Natural killer cell (primary cell): ENCODE measurements at regions not wholly inside any gene's neighbourhood (a gene's known extent, or its start where the extent isn't known, plus 50 kb on each side); places are given as distances from the start of the nearest gene placed in this dataset.

Experiments
- ATAC-seq, 3 donors: fragments of 150-1000 bp in 2 of 3; fragments of 200-7000 bp in 1 of 3; cut with Tn5 transposase; 1 replicate in 1 of 3; 2 replicates in 2 of 3; pipeline ENCODE4 v1.10.0; 2021; ENCODE audit warnings: mild to moderate bottlenecking in 2 of 3, moderate library complexity in 2 of 3
- DNase-seq, 2 donors: peaks; one replicate each; pipeline versions ENCODE4 v3.0.0 to v3.0.0-alpha.2; 2013 to 2021; ENCODE audit warnings: mixed read lengths in 1 of 2
- H3K27ac ChIP-seq: one replicate; pipeline ENCODE4 v1.5.1; 2013; ENCODE audit warnings: mild to moderate bottlenecking, low read length
- H3K27me3 ChIP-seq: one replicate; pipeline ENCODE4 v1.6.1; 2013; ENCODE audit warnings: low read length; ENCODE audit not compliant: control insufficient read depth, insufficient read depth
- H3K36me3 ChIP-seq: one replicate; pipeline ENCODE4 v1.6.1; 2013; ENCODE audit warnings: low read length; ENCODE audit not compliant: control insufficient read depth, insufficient read depth
- H3K4me1 ChIP-seq: one replicate; pipeline ENCODE4 v1.6.1; 2013; ENCODE audit warnings: low read length; ENCODE audit not compliant: control insufficient read depth, insufficient read depth
- H3K4me3 ChIP-seq: one replicate; pipeline ENCODE4 v1.5.1; 2013; ENCODE audit warnings: low read length
- H3K9me3 ChIP-seq: one replicate; pipeline ENCODE4 v1.6.1; 2013; ENCODE audit warnings: low read length; ENCODE audit not compliant: control insufficient read depth, insufficient read depth
- H3K27ac Mint-ChIP-seq, 2 donors: one replicate each; pipeline ENCODE4 v1.8.0; 2022; ENCODE audit warnings: mild to moderate bottlenecking in 2 of 2, mixed read lengths in 2 of 2, moderate library complexity in 1 of 2
- H3K27me3 Mint-ChIP-seq, 2 donors: one replicate each; pipeline ENCODE4 v1.8.0; 2022; ENCODE audit warnings: low read depth in 2 of 2, mixed read lengths in 2 of 2
- H3K36me3 Mint-ChIP-seq: one replicate; pipeline ENCODE4 v1.8.0; 2022; ENCODE audit warnings: mixed read lengths
- H3K4me1 Mint-ChIP-seq, 2 donors: one replicate each; pipeline ENCODE4 v1.8.0; 2022; ENCODE audit warnings: mixed read lengths in 2 of 2
- H3K4me3 Mint-ChIP-seq: one replicate; pipeline ENCODE4 v1.8.0; 2022; ENCODE audit warnings: mild to moderate bottlenecking, moderate library complexity, mixed read lengths
- H3K9me3 Mint-ChIP-seq, 2 donors: one replicate each; pipeline ENCODE4 v1.8.0; 2022; ENCODE audit warnings: mixed read lengths in 2 of 2
- CTCF ChIP-seq: fragments of 200-600 bp; IDR thresholded peaks from one replicate; pipeline ENCODE4 v1.8.0; 2022; ENCODE audit warnings: antibody characterized with exemption
- WGBS: methylation state at CpG from one replicate; pipeline ENCODE4 v1.1.7; 2013; ENCODE audit warnings: missing lambda C conversion rate; ENCODE audit not compliant: insufficient coverage; 5-methylcytosine and 5-hydroxymethylcytosine counted together
- intact Hi-C: fragments of 100-400 bp; cut with micrococcal nuclease; formaldehyde crosslinking; loops from one replicate; pipeline ENCODE4 v1.14.2; 2022

- ATAC-seq (no peak), DNase-seq (no peak)
- intact Hi-C loops: no loop called here
- no peaks in the 10 kb centered on the region for H3K4me1 ChIP-seq
- H3K27ac ChIP-seq: no peak overlapping the region
- TF ChIP-seq CTCF: no peak
- no peaks in the 10 kb centered on the region for H3K27me3 ChIP-seq
- Mint-ChIP-seq H3K27me3 (no peaks in the 10 kb centered on the region), H3K4me3 (no peak overlapping the region), H3K4me1 (no peaks in the 10 kb centered on the region), H3K27ac (no peak overlapping the region), H3K36me3 (peaks cover 7% of the 10 kb centered on the region), H3K9me3 (peaks cover 12 to 19% of the 10 kb centered on the region in 2 donors)
- H3K9me3 ChIP-seq: peaks cover 6% of the 10 kb centered on the region
- H3K36me3 ChIP-seq: no peaks in the 10 kb centered on the region
- no peak overlapping the region for H3K4me3 ChIP-seq
- WGBS: 90% methylated on average over 9 of the region's 9 CpGs
Observed at GRCh38 chr4:178894126-178894525, 1451.9 kb upstream of the AGA start.

- intact Hi-C loops: no loop called here
- Mint-ChIP-seq H3K4me3 (no peak overlapping the region), H3K9me3 (peaks cover 11 to 12% of the 10 kb centered on the region in 2 donors), H3K27me3 (no peaks in the 10 kb centered on the region), H3K27ac (no peak overlapping the region), H3K36me3 (peaks cover 7% of the 10 kb centered on the region), H3K4me1 (no peaks in the 10 kb centered on the region)
- no peaks in the 10 kb centered on the region for H3K36me3 ChIP-seq
- TF ChIP-seq CTCF: no peak
- no peak overlapping the region for H3K4me3 ChIP-seq
- H3K4me1 ChIP-seq: no peaks in the 10 kb centered on the region
- 79% methylated on average over 1 of the region's 2 CpGs for WGBS
- no peak overlapping the region for H3K27ac ChIP-seq
- H3K27me3 ChIP-seq: no peaks in the 10 kb centered on the region
- DNase-seq (no peak), ATAC-seq (no peak)
- peaks cover 4% of the 10 kb centered on the region for H3K9me3 ChIP-seq
Observed at GRCh38 chr4:178899084-178899483, 1456.8 kb upstream of the AGA start.

GRCh38 chr4:178917756-178918155 lies 1475.5 kb upstream of the AGA start:
- no peak overlapping the region for H3K27ac ChIP-seq
- H3K9me3 ChIP-seq: peaks cover 13% of the 10 kb centered on the region
- no peaks in the 10 kb centered on the region for H3K36me3 Mint-ChIP-seq
- no peak overlapping the region for H3K4me3 ChIP-seq
- DNase-seq (no peak), ATAC-seq (no peak)
- H3K4me1 ChIP-seq: no peaks in the 10 kb centered on the region
- intact Hi-C loops: no loop called here
- H3K4me1 Mint-ChIP-seq: no peaks in the 10 kb centered on the region
- H3K36me3 ChIP-seq: no peaks in the 10 kb centered on the region
- H3K27ac Mint-ChIP-seq: no peak overlapping the region
- no peaks in the 10 kb centered on the region for H3K27me3 ChIP-seq
- 56% methylated on average over 1 of the region's 1 CpG for WGBS
- H3K4me3 Mint-ChIP-seq: no peak overlapping the region
- no peak for TF ChIP-seq CTCF
- no peaks in the 10 kb centered on the region for H3K27me3 Mint-ChIP-seq
- H3K9me3 Mint-ChIP-seq: peaks cover 6% of the 10 kb centered on the region in 2 donors

GRCh38 chr4:178937130-178937529 lies 1494.9 kb upstream of the AGA start:
- no peaks in the 10 kb centered on the region for H3K27me3 Mint-ChIP-seq
- DNase-seq (no peak), ATAC-seq (no peak)
- WGBS: 66% methylated on average over 1 of the region's 1 CpG
- peaks cover 8% of the 10 kb centered on the region for H3K36me3 Mint-ChIP-seq
- H3K9me3 Mint-ChIP-seq: peaks cover 16 to 21% of the 10 kb centered on the region in 2 donors
- no peaks in the 10 kb centered on the region for H3K4me1 Mint-ChIP-seq
- no peak for TF ChIP-seq CTCF
- Histone ChIP-seq H3K9me3 (peaks cover 4% of the 10 kb centered on the region), H3K27me3 (no peaks in the 10 kb centered on the region), H3K4me3 (no peak overlapping the region), H3K36me3 (no peaks in the 10 kb centered on the region), H3K27ac (no peak overlapping the region), H3K4me1 (no peaks in the 10 kb centered on the region)
- intact Hi-C loops: no loop called here
- H3K27ac Mint-ChIP-seq: no peak overlapping the region
- H3K4me3 Mint-ChIP-seq: no peak overlapping the region
